Gastrocnemius medialis (tissue), 4 donors: ENCODE measurements at regions not wholly inside any gene's neighbourhood (a gene's known extent, or its start where the extent isn't known, plus 50 kb on each side); places are given as distances from the start of the nearest gene placed in this dataset.

ENCODE experiments used
- ATAC-seq, 2 donors: fragments of 150-250 bp; one replicate each; pipeline ENCODE4 v1.9.1; 2016
- DNase-seq, 2 donors: peaks; one replicate each; pipeline ENCODE4 v3.0.0-alpha.2; 2019
- H3K27ac ChIP-seq, 4 donors: fragments of 200-600 bp; sonication (generic); 1 replicate in 1 of 4; 2 replicates in 3 of 4; pipeline ENCODE4 v1.5.1; 2016 to 2018; ENCODE audit warnings: mild to moderate bottlenecking in 2 of 4, moderate library complexity in 1 of 4
- H3K27me3 ChIP-seq, 3 donors: fragments of 200-600 bp; sonication (generic) in 2 of 3; 1 replicate in 1 of 3; 2 replicates in 2 of 3; pipeline versions ENCODE4 v1.5.1 to v1.6.0; 2016 to 2019; ENCODE audit warnings: mild to moderate bottlenecking in 1 of 3, moderate library complexity in 1 of 3
- H3K36me3 ChIP-seq, 2 donors: fragments of 200-600 bp; sonication (generic) in 1 of 2; one replicate each; pipeline ENCODE4 v1.5.1; 2017 to 2018
- H3K4me1 ChIP-seq, 2 donors: fragments of 200-600 bp; sonication (generic) in 1 of 2; one replicate each; pipeline ENCODE4 v1.5.1; 2016 to 2017; ENCODE audit warnings: mild to moderate bottlenecking in 2 of 2
- H3K4me3 ChIP-seq, 4 donors: fragments of 200-600 bp; sonication (generic) in 3 of 4; 1 replicate in 1 of 4; 2 replicates in 3 of 4; pipeline ENCODE4 v1.5.1; 2016 to 2019; ENCODE audit warnings: mild to moderate bottlenecking in 2 of 4
- H3K9me3 ChIP-seq, 3 donors: fragments of 200-600 bp; sonication (generic) in 2 of 3; 1 replicate in 1 of 3; 2 replicates in 2 of 3; pipeline ENCODE4 v1.5.1; 2016 to 2019
- CTCF ChIP-seq, 5 experiments: fragments of 450-650 bp in 3 of 5; fragments of 200-600 bp in 2 of 5; sonication (generic) in 2 of 5; IDR thresholded peaks in 4 of 5; conservative IDR thresholded peaks in 1 of 5; 1 replicate in 4 of 5; 2 replicates in 1 of 5; pipeline ENCODE4 v1.5.1; 2016 to 2019; ENCODE audit warnings: antibody characterized with exemption in 5 of 5, mild to moderate bottlenecking in 3 of 5, moderate library complexity in 3 of 5
- POLR2A ChIP-seq, 2 donors: fragments of 450-650 bp; IDR thresholded peaks; one replicate each; pipeline ENCODE4 v1.6.1; 2017; ENCODE audit warnings: antibody characterized with exemption in 2 of 2, mild to moderate bottlenecking in 2 of 2, moderate library complexity in 2 of 2
- in situ Hi-C, 4 donors: fragments of 200-750 bp; cut with MboI; loops; one replicate each; pipeline versions ENCODE4 v1.15.0 to v1.8.0; 2017; ENCODE audit warnings: low sequenced_read_pairs in 4 of 4
- intact Hi-C: fragments of 100-400 bp; cut with DNase I; formaldehyde crosslinking; loops from one replicate; pipeline ENCODE4 v1.15.1; 2023; ENCODE audit warnings: low total_unique reads

GRCh38 chrX:4263030-4263803, 549.8 kb upstream of the PRKX start:
- H3K4me3 ChIP-seq = no peak overlapping the region
- no peaks in the 10 kb centered on the region for H3K9me3 ChIP-seq
- no peak overlapping the region for H3K27ac ChIP-seq
- H3K27me3 ChIP-seq = no peaks in the 10 kb centered on the region
- H3K36me3 ChIP-seq = no peaks in the 10 kb centered on the region
- in situ Hi-C loops (no loop called here), intact Hi-C loops (no loop called here)
- no peak for ATAC-seq
- no peaks in the 10 kb centered on the region for H3K4me1 ChIP-seq
- TF ChIP-seq CTCF (IDR thresholded peaks at IDR 0.05 in 4 of 5, conservative IDR thresholded peaks at IDR 0.05 in 1 of 5) = no peak
- no peak for TF ChIP-seq POLR2A (IDR thresholded peaks at IDR 0.05)
- no peak for DNase-seq

GRCh38 chrX:4253092-4253491, 539.6 kb upstream of the PRKX start:
- in situ Hi-C loops = no loop called here
- Histone ChIP-seq H3K36me3 (no peaks in the 10 kb centered on the region), H3K27me3 (no peaks in the 10 kb centered on the region), H3K27ac (no peak overlapping the region), H3K4me1 (no peaks in the 10 kb centered on the region), H3K4me3 (no peak overlapping the region), H3K9me3 (no peaks in the 10 kb centered on the region)
- TF ChIP-seq CTCF (IDR thresholded peaks at IDR 0.05 in 4 of 5, conservative IDR thresholded peaks at IDR 0.05 in 1 of 5) (no peak), POLR2A (IDR thresholded peaks at IDR 0.05) (no peak)
- DNase-seq (no peak), ATAC-seq (no peak)
- intact Hi-C loops = no loop called here

GRCh38 chrX:4249401-4249800, 536.0 kb upstream of the PRKX start:
- Histone ChIP-seq H3K27ac (no peak overlapping the region), H3K9me3 (no peaks in the 10 kb centered on the region), H3K27me3 (no peaks in the 10 kb centered on the region), H3K36me3 (no peaks in the 10 kb centered on the region), H3K4me1 (no peaks in the 10 kb centered on the region), H3K4me3 (no peak overlapping the region)
- DNase-seq (no peak), ATAC-seq (no peak)
- TF ChIP-seq POLR2A (IDR thresholded peaks at IDR 0.05) (no peak), CTCF (IDR thresholded peaks at IDR 0.05 in 4 of 5, conservative IDR thresholded peaks at IDR 0.05 in 1 of 5) (no peak)
- in situ Hi-C loops = no loop called here
- intact Hi-C loops = no loop called here

GRCh38 chrX:4243759-4244158, 530.3 kb upstream of the PRKX start:
- Histone ChIP-seq H3K27me3 (no peaks in the 10 kb centered on the region), H3K4me1 (no peaks in the 10 kb centered on the region), H3K36me3 (no peaks in the 10 kb centered on the region), H3K9me3 (no peaks in the 10 kb centered on the region), H3K27ac (no peak overlapping the region), H3K4me3 (no peak overlapping the region)
- TF ChIP-seq POLR2A (IDR thresholded peaks at IDR 0.05) = no peak
- no peak for TF ChIP-seq CTCF (IDR thresholded peaks at IDR 0.05 in 4 of 5, conservative IDR thresholded peaks at IDR 0.05 in 1 of 5)
- ATAC-seq (no peak), DNase-seq (no peak)
- intact Hi-C loops = no loop called here
- in situ Hi-C loops = no loop called here
